ENCODE measurements at regions not wholly inside any gene's neighbourhood (a gene's known extent, or its start where the extent isn't known, plus 50 kb on each side); places are given as distances from the start of the nearest gene placed in this dataset.

DNA sequence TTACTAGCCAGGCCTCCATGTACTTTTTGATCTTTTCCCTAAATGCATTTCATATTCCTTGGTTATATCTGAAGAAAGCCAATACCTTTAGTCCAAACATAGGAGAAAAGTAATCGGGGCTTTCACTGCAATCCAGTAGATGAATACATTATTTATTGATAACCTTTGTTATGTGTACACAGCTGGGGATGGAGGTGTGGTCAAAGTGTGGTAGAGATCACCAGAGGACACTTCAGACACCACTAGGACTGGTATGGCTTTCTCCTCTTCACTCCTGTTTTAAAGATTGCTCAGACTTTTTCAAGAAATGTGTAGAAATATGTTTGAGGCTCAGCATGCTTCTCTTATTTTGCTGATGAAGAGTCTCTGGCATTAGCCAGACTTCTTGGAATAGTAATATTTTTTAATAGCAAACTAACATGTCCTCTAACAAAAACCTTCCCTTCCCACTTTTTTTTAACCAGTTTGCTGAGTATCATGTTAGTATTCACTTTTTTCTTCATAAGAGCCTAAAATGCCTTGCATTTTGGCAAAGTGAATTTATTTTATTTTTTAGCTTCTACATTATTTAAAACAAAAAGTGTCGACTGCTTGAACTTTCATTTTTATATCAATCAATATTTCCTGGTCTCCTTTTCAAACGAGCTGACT is 65.6 kb upstream of the MBNL1 start:
- TF ChIP-seq, protein P1, sequence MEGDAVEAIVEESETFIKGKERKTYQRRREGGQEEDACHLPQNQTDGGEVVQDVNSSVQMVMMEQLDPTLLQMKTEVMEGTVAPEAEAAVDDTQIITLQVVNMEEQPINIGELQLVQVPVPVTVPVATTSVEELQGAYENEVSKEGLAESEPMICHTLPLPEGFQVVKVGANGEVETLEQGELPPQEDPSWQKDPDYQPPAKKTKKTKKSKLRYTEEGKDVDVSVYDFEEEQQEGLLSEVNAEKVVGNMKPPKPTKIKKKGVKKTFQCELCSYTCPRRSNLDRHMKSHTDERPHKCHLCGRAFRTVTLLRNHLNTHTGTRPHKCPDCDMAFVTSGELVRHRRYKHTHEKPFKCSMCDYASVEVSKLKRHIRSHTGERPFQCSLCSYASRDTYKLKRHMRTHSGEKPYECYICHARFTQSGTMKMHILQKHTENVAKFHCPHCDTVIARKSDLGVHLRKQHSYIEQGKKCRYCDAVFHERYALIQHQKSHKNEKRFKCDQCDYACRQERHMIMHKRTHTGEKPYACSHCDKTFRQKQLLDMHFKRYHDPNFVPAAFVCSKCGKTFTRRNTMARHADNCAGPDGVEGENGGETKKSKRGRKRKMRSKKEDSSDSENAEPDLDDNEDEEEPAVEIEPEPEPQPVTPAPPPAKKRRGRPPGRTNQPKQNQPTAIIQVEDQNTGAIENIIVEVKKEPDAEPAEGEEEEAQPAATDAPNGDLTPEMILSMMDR (conservative IDR thresholded peaks at IDR 0.05; ENCODE audit: low read length), result no peak
- TF ChIP-seq EZH2phosphoT487 (IDR thresholded peaks at IDR 0.05; ENCODE audit: borderline replicate concordance), result no peak

Data from Loucy (cell line).